ENCODE measurements at regions not wholly inside any gene's neighbourhood (a gene's known extent, or its start where the extent isn't known, plus 50 kb on each side); places are given as distances from the start of the nearest gene placed in this dataset.
"Not testable (repeated sequence)": the region's sequence is repeated elsewhere in the genome, so short reads cannot be mapped to it uniquely, and the experiment has no call there.

DNA sequence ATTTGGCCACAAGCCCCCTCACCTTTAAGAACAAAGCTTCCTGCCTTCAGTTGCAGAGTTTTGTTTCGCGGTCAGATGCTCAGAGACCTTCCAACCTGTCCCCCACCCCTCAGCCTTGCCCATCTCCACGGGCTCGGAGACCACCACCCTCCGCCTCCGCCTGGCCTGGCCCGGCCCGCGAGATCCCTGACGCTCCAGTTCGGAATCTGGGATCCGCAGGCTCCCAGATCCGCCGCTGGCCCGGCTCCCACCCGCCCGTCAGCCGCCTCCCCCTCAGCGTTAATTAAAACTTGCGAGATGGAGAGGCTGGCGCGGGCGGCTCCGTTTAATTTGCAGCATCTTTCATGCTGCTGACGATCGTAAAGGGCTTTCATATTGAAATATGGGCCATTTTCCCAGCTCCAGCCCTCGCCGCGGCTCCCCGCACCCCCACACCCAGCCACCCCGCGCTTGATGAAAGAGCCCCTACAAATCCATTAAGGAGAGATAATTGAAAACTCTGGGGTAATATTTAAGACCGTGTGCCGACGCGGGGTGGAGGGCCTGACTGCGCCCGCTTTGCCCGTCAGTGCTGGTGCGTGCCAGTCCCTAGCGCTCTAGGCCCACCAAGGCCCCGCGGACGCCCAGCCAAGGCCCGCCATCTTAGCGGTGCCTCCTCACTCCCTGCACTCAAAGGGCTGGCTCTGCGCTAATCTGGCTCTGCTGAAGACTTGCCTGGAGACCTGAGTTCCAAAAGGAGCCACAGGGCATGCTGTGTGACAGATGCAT is 940.7 kb upstream of the DEFB115 start:
- H3K4me3 Mint-ChIP-seq, ATAC-seq, H3K4me1 Mint-ChIP-seq, H3K9me3 Mint-ChIP-seq, H3K27ac Mint-ChIP-seq, H3K36me3 Mint-ChIP-seq: not testable (repeated sequence)
- peaks cover 50% of the 10 kb centered on the region for H3K27me3 Mint-ChIP-seq

DNA sequence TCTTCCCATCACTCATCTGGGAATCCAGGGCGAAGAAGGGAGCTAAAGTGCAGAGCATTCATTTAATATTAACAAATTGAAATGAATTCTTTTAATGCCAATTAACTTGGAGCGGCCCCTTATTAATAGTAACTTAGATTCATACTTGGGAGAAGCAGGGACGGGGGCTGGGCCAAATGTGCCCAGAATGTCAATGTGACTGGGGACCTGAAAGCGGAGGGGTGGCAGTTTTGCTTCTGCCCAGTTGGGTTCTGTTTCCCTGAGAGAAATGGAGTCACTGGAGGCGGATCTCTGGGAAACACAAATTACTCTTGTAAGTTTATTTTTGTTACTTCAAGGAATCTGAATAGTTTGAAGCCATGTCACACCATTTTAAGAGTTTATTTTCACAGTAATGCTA is 923.7 kb upstream of the DEFB115 start:
- H3K4me3 Mint-ChIP-seq, H3K4me1 Mint-ChIP-seq, H3K36me3 Mint-ChIP-seq, H3K27ac Mint-ChIP-seq, H3K9me3 Mint-ChIP-seq, ATAC-seq: not testable (repeated sequence)
- H3K27me3 Mint-ChIP-seq, result peaks cover 41% of the 10 kb centered on the region

DNA sequence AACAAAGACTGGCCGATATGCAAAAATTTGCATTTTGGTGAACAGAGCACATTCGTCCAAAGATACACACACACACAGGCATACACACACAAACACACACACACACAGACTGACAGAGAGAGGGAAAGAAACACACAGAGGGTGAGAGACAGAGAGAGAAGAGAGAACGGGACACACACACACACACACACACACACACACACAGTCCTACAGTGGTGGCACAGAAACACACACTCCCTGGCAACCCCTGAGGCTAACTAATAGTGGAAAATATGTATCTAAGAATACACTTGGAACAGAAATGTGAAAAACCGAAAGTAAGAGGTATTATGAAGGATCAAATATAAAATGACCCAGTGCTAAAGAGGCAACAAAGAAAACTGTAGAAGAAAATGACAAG is 919.9 kb upstream of the DEFB115 start:
- peaks cover 32% of the 10 kb centered on the region for H3K27me3 Mint-ChIP-seq
- H3K36me3 Mint-ChIP-seq, H3K27ac Mint-ChIP-seq, H3K9me3 Mint-ChIP-seq, H3K4me3 Mint-ChIP-seq, ATAC-seq, H3K4me1 Mint-ChIP-seq: not testable (repeated sequence)

DNA sequence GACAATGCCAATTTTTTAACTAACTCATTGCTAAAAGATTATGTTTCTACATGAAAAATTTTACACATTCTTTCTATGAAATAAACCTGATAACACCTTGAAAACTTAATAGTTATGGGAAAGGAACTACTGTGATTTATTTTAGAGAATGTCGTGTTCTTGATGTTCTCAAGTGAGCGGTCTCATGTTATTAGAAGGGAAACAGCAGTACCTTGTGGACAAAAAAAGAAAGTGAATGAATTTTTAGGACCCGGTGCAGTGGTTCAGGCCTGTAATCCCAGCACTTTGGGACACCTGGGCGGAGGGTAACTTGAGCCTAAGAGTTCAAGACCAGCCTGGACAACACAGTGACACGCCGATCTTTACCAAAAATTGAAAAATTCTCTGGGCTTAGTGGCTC is 908.5 kb upstream of the DEFB115 start:
- H3K36me3 Mint-ChIP-seq, ATAC-seq, H3K4me3 Mint-ChIP-seq, H3K4me1 Mint-ChIP-seq, H3K27ac Mint-ChIP-seq, H3K9me3 Mint-ChIP-seq: not testable (repeated sequence)
- peaks cover 14% of the 10 kb centered on the region for H3K27me3 Mint-ChIP-seq

DNA sequence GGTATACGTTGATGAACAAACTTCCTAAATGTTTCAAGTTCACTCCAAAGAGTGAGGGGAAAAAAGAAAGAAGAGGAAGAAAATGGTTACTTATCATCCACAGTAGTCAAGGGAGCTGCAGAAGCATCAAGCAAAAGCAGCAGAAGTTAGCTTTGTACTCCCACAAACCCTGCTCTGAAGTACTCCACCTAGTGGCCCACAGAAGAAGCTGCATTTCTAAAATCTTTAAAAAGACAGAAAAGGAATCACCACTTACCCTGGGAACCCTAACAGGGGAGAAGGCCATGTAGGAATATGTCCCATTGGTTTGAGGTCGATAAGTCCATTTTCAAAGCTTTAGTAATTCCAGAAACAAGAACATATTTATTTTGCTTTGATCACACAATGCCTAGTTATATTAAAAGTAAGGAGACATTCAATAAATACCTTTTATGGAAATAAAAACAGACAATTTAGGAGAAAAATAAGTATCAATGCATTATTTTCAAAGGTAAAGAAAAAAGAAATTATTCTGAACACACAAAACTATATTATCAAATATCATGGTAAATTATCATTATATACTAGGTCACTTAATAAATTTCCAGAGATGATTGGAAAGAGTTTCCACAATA is 900.5 kb upstream of the DEFB115 start:
- not testable (repeated sequence) for H3K4me3 Mint-ChIP-seq

DNA sequence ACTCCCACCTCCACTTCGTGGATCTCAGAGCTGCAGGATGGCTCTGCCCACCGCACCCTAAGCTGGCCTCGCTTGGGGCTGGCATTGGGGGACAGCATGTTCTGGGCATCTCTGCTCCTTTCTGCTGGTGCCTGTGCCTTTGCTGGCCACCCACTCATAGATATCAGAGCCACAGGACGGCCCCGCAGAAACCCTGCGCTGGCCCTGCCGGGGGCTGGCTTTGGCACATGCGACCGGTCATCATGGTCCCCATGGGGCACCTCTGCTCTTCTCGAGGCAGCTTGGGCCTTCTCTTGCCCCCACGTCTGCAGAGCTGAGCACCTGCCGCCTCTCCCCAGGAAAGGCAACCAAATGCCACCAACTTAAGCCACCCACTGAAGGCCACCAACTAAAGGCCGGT is 895.7 kb upstream of the DEFB115 start:
- peaks cover 18% of the 10 kb centered on the region for H3K27me3 Mint-ChIP-seq
- not testable (repeated sequence) for H3K4me1 Mint-ChIP-seq, ATAC-seq, H3K9me3 Mint-ChIP-seq, H3K36me3 Mint-ChIP-seq, H3K27ac Mint-ChIP-seq, H3K4me3 Mint-ChIP-seq

More for the DNA sequence above, 900.5 kb upstream of the DEFB115 start:
- not testable (repeated sequence) for H3K36me3 Mint-ChIP-seq, H3K9me3 Mint-ChIP-seq, H3K4me1 Mint-ChIP-seq, H3K27ac Mint-ChIP-seq, ATAC-seq
- peaks cover 23% of the 10 kb centered on the region for H3K27me3 Mint-ChIP-seq

DNA sequence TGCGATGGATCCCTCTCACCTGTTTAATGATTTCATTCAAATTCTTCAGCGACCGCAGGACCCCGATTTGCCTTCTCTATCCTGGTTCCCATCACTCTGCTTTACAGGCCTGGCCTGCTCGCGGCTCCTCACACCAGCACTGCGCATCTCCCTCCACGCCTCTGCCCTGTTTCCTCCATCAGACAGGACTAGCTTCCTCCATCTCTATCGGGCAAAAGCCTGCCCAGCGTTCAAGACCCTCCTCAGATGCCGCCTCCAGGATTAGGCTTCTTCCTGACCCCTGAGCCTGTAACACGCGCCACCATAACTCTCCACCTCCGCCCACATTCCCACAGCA is 881.1 kb upstream of the DEFB115 start:
- H3K9me3 Mint-ChIP-seq, ATAC-seq, H3K27me3 Mint-ChIP-seq: not testable (repeated sequence)
- H3K27ac Mint-ChIP-seq, result peak overlapping the region; percentile 90
- peak overlapping the region; percentile 82 for H3K4me3 Mint-ChIP-seq
- H3K36me3 Mint-ChIP-seq, result peaks cover 11% of the 10 kb centered on the region
- H3K4me1 Mint-ChIP-seq, result peaks cover 29% of the 10 kb centered on the region

DNA sequence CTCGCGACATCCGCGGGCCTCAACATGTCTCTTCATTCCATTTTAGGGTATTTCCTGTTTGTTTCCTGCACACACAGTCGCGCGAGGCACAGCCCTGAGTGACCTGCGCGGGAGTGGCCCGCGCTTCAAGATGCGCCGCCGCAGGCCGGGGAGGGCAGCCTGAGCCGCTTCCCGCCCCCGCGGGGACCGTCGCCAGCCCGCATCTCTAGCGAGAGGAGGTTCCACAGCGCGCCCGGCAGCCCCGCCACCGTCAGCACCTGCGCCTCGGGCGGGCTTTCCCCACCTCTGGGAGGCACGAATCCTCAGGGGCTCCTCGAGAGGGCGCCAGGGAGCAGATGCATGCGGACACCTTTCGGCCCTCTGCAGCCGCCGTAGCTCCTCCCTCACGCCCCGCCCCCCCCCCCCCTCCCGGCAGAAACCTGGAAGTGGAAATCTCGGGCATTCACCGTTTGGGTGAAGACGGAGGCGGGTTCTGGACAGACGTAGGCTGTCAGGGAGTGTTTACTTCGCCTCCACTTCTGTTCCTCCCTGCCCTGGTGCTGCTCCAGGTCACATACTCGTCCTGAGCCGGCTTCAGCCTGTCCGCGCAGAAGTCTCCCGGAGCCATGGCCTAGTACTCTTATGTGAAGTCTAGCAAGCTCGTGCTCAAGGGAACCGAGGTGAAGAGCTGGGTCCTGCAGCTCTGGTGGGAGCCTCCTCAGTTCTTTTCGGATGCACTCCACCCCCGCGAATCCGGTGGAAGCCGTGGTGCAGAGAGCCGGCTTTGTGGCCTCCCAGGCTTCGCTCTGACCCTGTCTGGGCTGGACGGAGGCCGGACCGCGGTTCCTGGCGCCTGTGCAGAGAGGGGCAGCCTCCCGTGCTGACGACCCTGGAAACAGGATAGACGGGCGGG is 880.5 kb upstream of the DEFB115 start:
- Mint-ChIP-seq H3K36me3 (peaks cover 15% of the 10 kb centered on the region), H3K27me3 (no peaks in the 10 kb centered on the region), H3K9me3 (peaks cover 6% of the 10 kb centered on the region), H3K4me1 (peaks cover 35% of the 10 kb centered on the region), H3K27ac (peak overlapping the region; percentile 90), H3K4me3 (peak overlapping the region; percentile 82)
- ATAC-seq, result peak; percentile 97

DNA sequence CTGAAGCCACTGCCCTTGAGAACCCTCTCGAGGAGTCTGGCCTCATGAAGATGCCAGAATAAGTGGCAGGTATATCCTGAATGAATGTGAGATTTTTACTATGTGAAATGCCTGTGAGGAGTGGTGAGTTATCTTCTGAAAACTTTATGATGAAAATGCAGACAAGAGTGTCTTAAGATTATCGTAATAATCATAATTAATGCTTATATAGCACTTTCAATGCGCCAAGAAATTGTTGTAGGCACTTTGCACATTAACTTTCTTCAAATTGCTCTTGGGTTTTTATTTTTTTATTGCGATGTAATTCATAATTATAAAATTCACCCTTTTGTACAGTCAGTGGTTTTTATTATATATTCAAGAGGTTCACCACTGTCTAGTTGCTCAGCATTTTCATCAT is 879.1 kb upstream of the DEFB115 start:
- not testable (repeated sequence) for H3K27me3 Mint-ChIP-seq, ATAC-seq, H3K9me3 Mint-ChIP-seq
- Mint-ChIP-seq H3K27ac (peak overlapping the region; percentile 90), H3K4me1 (peaks cover 39% of the 10 kb centered on the region), H3K36me3 (peaks cover 17% of the 10 kb centered on the region), H3K4me3 (peak overlapping the region; percentile 82)

DNA sequence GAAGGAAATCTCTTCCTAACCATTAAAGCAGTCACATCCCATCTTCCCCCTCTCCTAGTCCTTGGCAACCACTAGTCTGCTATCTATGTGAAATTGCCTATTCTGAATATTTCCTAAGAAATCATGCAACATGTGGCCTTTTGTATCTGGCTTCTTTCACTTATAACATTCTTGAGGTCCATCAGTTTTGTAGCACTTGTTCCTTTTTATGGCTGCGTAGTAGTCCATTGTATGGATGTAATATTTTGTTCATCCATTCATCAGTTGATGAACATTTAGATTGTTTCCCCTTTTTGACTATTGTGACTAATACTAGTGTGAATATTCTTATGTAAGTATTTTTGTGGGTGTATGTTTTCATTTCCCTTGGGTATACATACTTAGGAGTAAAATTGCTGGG is 878.7 kb upstream of the DEFB115 start:
- H3K27me3 Mint-ChIP-seq, H3K9me3 Mint-ChIP-seq, ATAC-seq, H3K27ac Mint-ChIP-seq: not testable (repeated sequence)
- H3K36me3 Mint-ChIP-seq, result peaks cover 19% of the 10 kb centered on the region
- H3K4me1 Mint-ChIP-seq, result peaks cover 42% of the 10 kb centered on the region
- peak overlapping the region; percentile 58 for H3K4me3 Mint-ChIP-seq

DNA sequence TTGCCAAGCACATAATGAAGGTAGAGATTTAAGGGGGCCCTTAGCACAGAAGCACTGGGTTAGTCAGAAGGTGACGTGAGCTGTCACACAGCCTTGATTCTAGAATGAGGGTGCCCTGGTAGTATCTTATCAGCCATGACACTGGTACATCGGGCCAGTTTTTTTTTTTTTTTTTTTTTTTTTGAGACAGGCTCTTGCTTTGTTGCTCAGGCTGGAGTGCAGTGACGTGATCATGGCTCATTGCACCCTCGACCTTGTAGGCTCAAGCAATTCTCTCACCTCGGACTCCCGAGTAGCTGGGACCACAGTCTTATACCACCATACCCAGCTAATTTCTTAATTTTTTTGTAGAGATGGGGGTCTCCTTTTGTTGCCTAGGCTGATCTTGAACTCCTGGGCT is 872.6 kb upstream of the DEFB115 start:
- H3K36me3 Mint-ChIP-seq, result peaks cover 42% of the 10 kb centered on the region
- not testable (repeated sequence) for H3K9me3 Mint-ChIP-seq

DNA sequence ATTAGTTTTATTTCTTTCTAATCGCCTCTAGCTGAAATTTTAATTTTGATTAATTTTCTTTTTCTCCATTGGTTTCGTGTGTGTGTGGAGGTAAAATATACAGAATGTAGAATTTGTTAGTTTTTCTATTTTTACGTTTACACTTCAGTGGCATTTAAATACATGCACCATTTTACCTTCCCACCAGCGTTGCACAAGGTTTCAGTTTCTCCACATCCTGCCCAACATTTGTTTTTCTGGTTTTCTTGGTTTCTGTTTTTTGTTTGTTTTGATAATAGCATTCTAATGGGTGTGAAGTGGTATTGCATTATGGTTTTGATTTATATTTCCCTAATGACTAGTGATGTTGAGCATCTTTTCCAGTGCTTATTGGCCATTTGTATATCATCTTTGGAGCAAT is 871.4 kb upstream of the DEFB115 start:
- not testable (repeated sequence) for H3K4me3 Mint-ChIP-seq, H3K27ac Mint-ChIP-seq, ATAC-seq, H3K9me3 Mint-ChIP-seq, H3K27me3 Mint-ChIP-seq
- Mint-ChIP-seq H3K36me3 (peaks cover 41% of the 10 kb centered on the region), H3K4me1 (peaks cover 26% of the 10 kb centered on the region)

More for the DNA sequence above, 872.6 kb upstream of the DEFB115 start:
- peaks cover 31% of the 10 kb centered on the region for H3K4me1 Mint-ChIP-seq
- not testable (repeated sequence) for H3K27me3 Mint-ChIP-seq, H3K27ac Mint-ChIP-seq, ATAC-seq, H3K4me3 Mint-ChIP-seq

DNA sequence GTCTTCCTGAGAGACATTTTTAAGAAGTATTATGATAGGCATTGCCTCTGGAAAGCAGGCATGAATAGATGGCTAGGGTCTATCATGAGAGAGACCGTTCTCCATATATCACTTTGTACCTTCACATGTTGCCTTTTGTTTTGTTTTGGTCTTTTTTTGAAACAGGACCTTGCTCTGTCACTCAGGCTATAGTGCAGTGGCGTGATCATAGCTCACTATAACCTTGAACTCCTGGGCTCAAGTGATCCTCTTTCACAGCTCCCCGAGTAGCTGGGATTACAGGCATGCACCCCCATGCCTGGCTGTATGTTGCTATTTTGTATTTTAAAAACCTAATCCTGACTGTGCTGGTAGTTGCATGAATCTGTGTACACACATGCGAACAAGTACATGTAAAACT is 869.6 kb upstream of the DEFB115 start:
- not testable (repeated sequence) for H3K27ac Mint-ChIP-seq, H3K4me3 Mint-ChIP-seq, ATAC-seq, H3K9me3 Mint-ChIP-seq, H3K27me3 Mint-ChIP-seq
- Mint-ChIP-seq H3K4me1 (peaks cover 14% of the 10 kb centered on the region), H3K36me3 (peaks cover 35% of the 10 kb centered on the region)

DNA sequence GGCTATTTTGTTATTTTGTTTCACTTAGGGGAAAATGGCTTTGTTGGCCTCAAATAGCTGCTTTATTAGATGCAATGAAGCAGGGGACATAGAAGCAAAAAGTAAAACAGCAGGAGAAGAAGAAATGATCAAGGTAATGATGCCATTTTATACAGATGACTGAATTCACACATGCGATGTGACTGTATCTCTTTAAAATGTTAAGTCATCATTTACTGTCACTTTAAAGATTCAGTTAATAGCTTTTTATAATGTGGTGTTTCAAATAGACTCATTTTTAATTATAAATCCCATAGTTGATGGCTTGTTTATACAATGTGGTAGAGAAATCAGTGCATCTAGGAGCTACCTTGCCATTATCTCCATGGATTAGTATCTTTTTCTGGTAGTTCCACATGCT is 863.9 kb upstream of the DEFB115 start:
- ATAC-seq, H3K4me3 Mint-ChIP-seq, H3K4me1 Mint-ChIP-seq, H3K27me3 Mint-ChIP-seq, H3K27ac Mint-ChIP-seq, H3K9me3 Mint-ChIP-seq: not testable (repeated sequence)
- H3K36me3 Mint-ChIP-seq, result peaks cover 35% of the 10 kb centered on the region

DNA sequence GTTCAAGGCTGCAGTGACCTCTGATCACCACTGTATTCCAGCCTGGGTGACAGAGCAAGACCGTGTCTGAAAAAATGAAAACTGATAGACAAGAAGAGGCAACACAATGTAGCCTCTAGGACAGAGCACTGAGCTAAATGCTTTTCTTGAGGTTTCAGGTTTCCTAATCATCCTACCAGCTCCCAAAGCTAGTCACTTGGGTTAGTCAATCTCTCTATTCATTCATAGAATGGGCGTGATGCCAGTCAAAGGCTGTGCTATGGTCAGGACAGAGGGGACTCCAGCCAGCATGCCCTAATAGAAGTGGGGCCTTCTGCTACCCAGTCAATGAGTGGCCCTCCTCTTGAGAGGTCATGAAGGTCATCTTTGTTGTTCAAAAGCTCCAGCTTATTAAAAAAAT is 860.4 kb upstream of the DEFB115 start:
- not testable (repeated sequence) for ATAC-seq, H3K9me3 Mint-ChIP-seq, H3K27ac Mint-ChIP-seq, H3K4me3 Mint-ChIP-seq, H3K4me1 Mint-ChIP-seq, H3K27me3 Mint-ChIP-seq
- H3K36me3 Mint-ChIP-seq, result peaks cover 60% of the 10 kb centered on the region
